Mesenteric fat pad (tissue), 1 donor: ENCODE measurements at regions not wholly inside any gene's neighbourhood (a gene's known extent, or its start where the extent isn't known, plus 50 kb on each side); places are given as distances from the start of the nearest gene placed in this dataset.

Source experiments
- DNase-seq: peaks from one replicate; pipeline ENCODE4 v3.0.0-alpha.2; 2020; ENCODE audit warnings: low spot score
- donor health status: DM: yes; HTN: yes; CAD: no.

- DNase-seq = no peak
These were observed 160.0 kb upstream of the SMIM23 start for GRCh38 chr5:171625646-171626045.

- no peak for DNase-seq
These were observed 157.5 kb upstream of the SMIM23 start for GRCh38 chr5:171627936-171628632.

- no peak for DNase-seq
These were observed 157.0 kb upstream of the SMIM23 start for GRCh38 chr5:171628633-171628974.

DNA sequence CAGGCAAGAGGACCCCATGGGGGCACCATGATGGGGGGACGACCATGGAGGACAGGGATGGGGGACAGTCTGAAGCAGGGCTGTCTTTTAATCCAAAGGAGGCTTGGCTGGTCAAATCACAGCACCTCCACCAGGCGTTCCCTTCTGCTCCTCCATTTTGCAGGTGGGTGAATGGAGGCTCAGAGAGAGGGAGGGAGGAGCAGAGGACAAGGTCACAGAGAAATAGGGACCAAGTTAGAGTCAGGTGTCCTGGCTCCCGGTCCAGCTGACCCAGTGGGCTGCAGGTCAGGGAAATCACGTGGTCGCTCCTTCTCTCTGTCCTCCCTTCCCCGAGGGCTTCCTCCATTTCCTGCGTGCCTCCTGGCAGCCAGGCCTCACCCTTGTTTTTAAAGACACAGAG, 156.4 kb upstream of the SMIM23 start:
- no peak for DNase-seq

- DNase-seq = no peak
These were observed 155.8 kb upstream of the SMIM23 start for GRCh38 chr5:171629628-171630349.

GRCh38 chr5:171630350-171631065, 155.1 kb upstream of the SMIM23 start:
- DNase-seq = no peak

GRCh38 chr5:171632616-171633015, 153.0 kb upstream of the SMIM23 start:
- no peak for DNase-seq

- DNase-seq = no peak
These were observed 151.7 kb upstream of the SMIM23 start for GRCh38 chr5:171633776-171634470.

DNA sequence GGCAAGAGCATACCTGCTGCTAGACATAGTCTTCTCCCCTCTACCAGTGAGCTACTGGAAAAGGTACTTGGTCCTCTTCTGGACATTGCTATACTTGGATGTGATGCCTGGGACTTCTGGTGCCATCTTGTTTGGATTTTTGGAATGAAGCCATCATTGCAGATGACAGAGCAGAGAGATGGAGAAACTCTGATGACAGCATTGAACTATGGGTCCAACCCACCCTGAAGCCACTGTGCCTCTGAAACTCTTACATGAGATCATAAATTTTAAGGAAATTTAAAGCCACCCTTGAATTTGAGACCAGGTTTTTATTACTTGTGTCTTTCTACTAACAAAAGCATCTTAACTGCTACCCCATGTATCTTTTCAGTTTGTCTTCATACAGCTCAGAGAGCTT, 151.1 kb upstream of the SMIM23 start:
- DNase-seq = no peak

DNA sequence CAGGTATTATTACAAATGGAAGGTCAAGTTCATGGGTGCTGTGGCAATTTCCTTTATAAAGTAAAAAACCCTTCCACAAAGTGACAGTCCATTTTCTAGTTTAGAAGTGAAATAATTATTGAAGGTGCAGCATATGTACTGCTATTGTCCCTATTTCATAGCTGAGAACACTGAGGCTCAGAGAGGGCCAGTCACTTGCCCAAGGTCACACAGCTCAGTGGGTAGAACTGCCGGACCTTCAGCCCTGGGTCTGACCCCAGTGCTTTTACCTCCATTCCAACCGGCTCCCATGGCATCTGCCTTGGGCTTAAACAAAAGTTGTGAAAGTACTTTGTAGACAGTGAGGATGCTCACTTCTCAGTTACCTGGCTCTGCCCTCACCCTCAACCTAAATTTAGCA, 150.6 kb upstream of the SMIM23 start:
- DNase-seq = no peak

DNA sequence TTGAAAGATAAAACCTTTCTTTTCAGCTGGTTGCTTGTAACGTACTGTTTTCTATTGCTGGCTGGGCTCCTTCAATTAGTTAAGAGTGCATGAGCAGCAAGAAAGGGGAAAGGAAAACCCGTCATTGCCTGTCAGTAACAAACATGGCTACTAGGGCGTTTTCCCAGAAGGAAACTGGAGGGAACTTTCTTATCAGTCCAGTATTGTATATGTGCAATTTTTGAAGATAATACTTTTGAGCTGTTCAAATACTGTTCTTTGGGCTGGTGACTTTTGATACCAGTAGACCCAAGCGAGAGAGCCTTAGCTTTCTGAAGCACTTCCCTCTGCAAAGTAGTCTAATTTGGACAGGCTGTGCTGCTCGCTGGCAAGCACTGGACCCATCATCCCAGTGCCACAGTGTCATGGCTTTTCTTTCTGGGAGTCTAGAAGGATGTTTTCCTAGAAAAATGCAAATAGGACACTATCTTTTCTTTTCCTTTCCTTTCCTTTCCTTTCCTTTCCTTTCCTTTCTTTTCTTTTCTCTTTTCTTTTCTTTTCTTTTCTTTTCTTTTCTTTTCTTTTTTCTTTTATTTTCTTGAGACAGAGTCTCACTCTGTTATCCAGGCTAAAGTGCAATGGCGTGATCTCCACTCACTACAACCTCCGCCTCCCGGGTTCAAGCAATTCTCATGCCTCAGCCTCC, 149.9 kb upstream of the SMIM23 start:
- DNase-seq = no peak

- no peak for DNase-seq
These were observed 147.8 kb upstream of the SMIM23 start for GRCh38 chr5:171637811-171638210.

DNA sequence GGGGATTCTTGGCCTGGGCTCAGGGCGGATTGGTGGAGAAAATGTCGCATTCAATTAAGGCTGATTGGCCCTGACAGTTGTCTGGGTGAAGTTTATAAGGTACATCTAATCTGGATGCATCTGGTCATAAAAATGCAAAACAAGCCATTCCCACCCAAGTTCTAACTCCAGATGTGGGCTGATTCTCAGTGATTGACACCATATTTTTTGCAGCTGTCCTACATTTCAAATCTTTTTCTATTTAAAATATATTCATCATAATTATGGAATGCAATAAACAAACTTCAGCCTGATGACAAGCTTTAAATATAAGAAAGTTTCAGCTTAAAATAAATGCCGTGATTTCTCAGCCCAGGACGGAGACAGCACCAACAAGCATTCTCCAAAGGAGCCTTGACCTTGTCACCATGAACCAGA, 146.4 kb upstream of the SMIM23 start:
- DNase-seq = no peak

DNA sequence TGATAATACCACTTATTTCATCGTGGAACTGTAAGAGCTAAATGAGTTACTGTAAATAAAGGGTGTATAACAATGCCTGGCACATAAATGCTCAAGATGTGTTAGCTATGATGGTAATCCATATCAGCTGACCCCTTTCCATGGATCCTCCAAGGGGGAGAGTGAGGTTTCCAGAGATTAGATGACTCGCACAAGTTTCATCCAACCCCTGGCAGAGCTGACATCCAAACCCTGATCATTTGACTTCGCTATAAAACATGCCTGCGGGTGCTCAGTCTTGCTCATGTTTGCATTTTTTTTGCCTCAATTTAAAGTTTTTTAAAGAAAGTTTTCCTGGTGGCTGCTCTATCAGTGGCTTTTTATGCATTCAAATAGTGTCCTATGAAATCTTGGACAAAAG, 145.7 kb upstream of the SMIM23 start:
- no peak for DNase-seq

DNA sequence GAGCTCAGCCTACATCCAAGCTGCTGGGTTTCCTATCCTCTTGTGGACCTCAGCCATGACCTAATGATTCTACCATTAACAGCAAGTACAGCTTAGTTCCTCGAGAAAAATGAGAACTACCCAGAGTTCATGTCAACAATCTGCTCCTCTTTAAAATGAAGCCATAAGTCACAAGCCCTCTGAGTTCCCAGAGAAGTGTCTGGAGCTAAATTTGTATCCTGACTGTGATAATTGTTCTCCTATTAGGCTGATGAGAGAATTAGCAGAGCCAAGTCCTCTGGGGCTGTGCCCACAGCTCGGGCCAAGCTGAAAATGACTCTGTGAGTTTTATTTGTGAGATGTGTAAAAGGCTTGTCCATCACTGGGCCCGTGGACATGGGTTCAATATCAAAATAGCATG, 145.1 kb upstream of the SMIM23 start:
- no peak for DNase-seq

DNA sequence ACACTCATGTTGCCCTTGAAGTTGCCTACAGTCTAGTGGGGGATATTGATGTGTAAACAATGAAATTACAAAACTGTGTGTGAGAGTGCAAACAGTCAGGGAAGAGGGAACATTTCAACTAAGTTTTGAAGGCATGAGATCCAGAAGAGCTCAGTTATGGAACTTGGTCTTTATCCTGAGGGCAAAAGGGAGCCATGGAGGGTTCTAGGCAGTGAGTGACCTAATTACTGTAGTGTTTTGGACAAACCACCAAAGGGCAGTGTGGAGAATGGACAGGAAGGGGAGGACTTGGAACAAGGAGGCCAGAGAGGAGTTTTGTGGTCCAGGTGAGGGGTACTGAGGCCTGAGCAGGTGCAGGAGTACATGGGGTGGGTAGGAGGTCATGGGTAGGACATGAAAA, 143.7 kb upstream of the SMIM23 start:
- no peak for DNase-seq

DNA sequence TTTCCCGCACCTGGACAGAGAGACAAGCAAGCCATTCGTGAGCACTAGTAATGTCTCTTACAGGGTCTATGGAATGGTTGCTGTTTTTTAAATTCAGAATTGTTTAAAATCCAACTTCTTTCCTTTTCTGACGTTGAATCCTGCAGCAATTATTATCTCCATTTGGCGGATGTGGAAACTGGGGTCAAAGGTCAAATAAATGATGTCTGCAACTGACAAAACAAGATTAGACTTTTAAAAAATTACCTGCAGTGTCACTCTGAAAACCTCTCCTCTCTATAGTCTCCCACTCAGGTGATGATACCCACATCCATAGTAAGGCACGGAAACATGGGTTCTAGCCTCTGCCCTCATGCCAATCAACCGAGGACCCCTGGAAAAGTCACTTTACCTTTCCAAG, 142.7 kb upstream of the SMIM23 start:
- no peak for DNase-seq

GRCh38 chr5:171644536-171644935, 141.1 kb upstream of the SMIM23 start:
- DNase-seq = no peak

DNA sequence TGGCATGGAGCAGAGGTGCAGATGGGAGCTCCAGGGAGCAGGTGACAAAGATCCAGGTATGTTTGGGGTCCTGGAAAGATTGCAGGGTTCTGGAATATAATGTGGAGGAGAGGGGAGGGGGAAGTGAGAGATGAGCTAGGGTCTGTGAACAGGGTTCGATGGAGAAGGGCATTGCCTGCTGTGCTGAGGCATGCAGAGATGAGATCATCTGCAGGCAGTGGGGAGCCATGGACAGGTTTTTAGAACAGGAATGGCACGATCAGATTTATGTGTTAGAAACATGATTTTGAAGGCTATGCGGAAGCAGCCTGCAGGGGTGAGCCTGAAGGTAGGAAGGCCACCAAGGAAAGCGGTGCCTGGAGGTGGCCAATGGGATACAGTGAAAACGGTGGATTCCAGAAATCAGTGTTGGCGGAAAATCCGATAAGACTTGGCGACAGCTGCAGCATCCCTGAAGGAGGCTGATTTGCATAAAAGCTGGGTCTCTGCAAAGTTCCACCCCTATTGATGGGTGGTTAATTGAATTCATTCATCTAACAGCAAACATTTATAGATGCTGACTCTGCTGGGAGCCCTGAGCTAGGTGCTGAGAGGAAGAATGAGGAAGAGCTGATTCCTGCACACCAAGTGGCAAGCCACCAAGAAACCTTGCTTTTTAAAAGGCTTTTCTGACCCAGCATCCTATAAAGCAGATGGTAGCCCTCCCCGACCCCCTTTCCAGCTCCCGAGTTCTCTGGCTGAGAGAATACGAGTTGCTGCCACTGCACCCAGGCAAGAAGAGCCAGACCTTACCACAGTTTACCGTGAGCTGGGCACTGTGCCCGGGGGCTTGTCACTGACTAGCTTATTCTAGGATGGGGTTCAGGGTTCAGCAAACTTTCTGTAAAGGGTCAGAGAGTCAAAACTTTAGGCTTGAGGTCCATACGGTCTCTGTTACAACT, 139.2 kb upstream of the SMIM23 start:
- DNase-seq = no peak
